Fibroblast of mammary gland (primary cell): ENCODE measurements at regions not wholly inside any gene's neighbourhood (a gene's known extent, or its start where the extent isn't known, plus 50 kb on each side); places are given as distances from the start of the nearest gene placed in this dataset.

Experiments
- DNase-seq: peaks from one replicate; pipeline ENCODE4 v3.0.0-alpha.2; 2010; ENCODE audit warnings: low read depth
- H3K4me3 ChIP-seq: 2 replicates; pipeline ENCODE4 v1.5.1; 2011; ENCODE audit warnings: low read depth, mild to moderate bottlenecking, low read length, moderate library complexity; ENCODE audit not compliant: control insufficient read depth
- TF ChIP-seq, protein P1 (sequence below): conservative IDR thresholded peaks from 2 replicates; pipeline ENCODE4 v1.5.1; 2011; ENCODE audit warnings: low read depth, low read length, inconsistent platforms; ENCODE audit not compliant: control insufficient read depth, insufficient read depth

DNA sequence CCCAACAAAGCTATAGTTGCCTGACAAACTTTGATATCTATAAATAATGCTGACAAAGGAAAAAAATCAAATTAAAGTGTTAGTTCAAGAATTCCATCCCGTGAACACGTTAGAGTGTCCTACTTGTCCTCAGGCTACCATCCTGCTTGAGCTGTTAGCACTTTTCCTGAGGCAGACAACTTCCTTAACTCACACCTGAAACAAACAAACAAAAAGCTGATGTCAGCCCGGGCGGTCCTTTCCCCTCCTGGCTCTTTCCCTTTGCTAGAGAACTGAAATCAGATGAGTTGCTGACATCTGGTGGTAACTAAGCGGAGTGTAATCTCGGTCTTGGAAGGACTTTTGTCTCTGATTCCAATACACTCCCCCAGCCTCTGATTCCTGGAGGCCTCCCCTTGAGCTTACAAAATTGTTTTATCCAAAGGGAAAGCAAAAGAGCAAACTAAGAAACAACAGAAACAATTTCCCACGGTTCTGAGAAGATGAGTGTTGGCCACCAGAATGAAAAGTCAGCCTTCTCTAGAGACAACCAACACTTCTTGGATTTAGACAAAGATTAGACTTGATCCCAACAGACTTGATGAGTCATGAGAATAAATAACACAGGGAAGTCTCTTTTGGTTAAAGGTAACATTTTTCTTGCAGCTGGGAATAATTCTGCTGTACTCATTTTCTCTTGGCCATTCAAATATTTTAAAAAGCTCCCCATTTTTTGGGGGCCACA is 135.4 kb downstream of the PROX1 start:
- H3K4me3 ChIP-seq = no peak overlapping the region
- TF ChIP-seq, protein P1, sequence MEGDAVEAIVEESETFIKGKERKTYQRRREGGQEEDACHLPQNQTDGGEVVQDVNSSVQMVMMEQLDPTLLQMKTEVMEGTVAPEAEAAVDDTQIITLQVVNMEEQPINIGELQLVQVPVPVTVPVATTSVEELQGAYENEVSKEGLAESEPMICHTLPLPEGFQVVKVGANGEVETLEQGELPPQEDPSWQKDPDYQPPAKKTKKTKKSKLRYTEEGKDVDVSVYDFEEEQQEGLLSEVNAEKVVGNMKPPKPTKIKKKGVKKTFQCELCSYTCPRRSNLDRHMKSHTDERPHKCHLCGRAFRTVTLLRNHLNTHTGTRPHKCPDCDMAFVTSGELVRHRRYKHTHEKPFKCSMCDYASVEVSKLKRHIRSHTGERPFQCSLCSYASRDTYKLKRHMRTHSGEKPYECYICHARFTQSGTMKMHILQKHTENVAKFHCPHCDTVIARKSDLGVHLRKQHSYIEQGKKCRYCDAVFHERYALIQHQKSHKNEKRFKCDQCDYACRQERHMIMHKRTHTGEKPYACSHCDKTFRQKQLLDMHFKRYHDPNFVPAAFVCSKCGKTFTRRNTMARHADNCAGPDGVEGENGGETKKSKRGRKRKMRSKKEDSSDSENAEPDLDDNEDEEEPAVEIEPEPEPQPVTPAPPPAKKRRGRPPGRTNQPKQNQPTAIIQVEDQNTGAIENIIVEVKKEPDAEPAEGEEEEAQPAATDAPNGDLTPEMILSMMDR = peak; percentile 63
- DNase-seq = peak; percentile 69

DNA sequence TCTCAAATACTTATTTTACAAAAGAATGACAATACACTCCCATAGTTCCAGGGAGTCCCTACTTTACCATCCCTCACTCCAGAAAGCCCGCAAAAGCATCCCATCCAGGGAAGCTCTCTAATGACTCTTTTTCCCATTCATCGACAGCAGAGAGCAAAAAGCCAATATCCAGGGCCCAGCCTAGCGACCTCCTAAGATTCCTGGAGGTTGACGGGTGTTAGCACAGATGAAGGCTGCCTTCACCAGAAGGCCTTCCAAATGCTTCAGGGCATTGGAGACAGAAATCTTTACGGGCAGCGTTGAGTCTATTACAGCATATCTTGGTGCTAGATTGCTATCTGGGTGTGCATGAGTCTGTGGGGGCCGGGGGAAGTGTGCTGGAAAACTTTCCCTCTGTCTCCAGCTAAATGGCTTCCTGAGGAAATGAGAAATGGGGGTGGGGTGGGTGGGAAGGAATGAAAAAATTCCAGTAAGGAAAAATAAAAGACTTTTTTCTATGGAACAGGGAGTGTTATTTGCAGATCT is 136.6 kb downstream of the PROX1 start:
- no peak overlapping the region for H3K4me3 ChIP-seq
- DNase-seq = no peak
- TF ChIP-seq, protein P1 = no peak

DNA sequence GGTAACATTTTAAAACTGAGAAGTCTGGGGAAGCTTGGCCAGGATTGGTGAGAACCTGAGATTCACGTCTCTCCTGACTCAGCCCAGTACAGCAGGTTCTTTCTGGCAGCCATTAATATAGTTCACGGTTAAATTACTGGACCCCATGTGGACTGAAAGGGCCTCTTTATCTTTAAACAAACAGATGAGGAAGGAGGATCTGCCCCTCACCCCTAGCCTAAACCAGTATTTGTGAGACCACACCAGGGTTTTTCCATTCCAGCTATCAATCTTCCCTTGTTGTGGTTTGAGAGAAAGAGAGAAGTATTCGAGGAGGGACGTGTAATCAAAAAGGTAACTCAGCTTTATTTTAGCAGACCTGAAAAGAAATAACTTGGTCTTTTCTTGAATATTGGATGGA is 137.1 kb downstream of the PROX1 start:
- TF ChIP-seq, protein P1 = no peak
- H3K4me3 ChIP-seq = no peak overlapping the region
- DNase-seq = no peak

DNA sequence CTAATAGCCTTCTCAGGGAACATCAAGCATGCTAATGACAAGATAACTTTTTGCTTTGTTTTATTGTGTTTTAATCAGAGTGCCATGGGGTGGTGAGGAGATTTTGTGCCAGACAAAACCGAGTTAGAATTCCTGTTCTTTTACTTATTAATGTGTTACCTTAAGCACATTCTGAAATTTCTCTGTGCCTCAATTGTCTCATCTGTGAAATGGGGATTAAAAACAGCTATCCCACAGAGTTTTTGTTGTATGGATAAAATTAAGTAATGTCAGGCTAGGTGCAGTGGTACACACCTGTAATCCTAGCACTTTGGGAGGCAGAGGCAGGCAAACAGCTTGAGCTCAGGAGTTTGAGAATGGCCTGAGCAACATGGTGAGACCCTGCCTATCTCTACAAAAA is 138.0 kb downstream of the PROX1 start:
- H3K4me3 ChIP-seq = no peak overlapping the region
- DNase-seq = no peak
- TF ChIP-seq, protein P1 = no peak

DNA sequence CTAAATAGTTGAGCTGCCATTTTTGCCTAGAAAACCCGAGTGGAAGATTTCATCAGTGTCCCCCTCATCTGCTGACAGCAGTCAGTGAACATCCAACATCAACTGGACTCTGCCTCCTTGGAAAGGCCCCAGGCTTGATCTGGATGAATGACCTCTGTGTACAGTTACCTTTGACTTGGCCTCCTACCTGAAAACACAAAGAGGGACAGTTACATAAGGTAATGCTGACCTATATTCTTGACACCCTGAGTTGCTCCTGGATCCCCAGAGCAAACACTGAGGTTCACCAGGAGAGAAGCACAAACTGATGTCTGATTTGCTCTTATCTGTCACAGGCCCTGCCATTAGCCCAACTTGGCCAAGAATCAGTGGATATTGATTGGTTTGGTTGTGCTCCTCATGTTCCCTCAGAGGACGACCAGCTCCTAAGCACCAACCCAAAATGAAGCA is 138.9 kb downstream of the PROX1 start:
- TF ChIP-seq, protein P1 = no peak
- no peak for DNase-seq
- no peak overlapping the region for H3K4me3 ChIP-seq

DNA sequence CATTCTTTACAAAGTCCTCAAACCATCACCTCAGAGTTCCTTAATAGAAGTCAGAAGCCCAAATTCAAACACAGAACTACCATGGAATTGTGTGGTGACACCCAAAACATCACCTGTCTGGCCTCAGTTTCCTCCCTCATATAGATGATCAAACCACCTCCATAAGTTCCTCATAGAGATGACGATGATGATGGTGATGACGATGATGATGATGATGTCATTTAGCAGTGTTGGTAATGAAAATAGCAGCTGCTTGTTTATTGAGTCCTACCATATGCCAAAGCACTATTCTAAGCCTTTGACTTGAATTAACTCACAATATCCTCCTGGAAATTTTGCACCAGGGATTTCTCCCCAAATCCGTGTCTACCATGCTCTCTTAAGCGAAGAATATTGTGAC is 139.9 kb downstream of the PROX1 start:
- TF ChIP-seq, protein P1 = no peak
- H3K4me3 ChIP-seq = no peak overlapping the region
- DNase-seq = no peak

DNA sequence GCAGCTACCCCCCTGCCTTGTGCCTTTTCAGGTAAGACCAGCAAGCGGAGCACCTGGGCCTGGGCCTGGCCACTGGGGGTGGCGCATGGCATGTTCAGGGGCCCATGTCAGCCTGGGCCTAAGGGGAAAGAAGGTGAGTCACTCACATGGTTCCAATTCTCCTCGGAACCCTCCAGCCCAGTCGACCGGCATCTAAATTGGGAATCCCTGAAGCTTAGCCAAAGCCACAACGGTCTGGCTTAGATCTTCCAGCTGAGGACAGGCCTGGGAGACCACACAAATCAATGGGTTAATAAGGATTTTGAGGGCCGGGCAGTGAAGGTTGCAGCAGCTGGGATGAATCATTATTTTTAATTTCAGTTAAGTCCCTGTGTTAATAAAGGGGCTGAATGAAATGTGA is 145.1 kb upstream of the SMYD2 start:
- peak; percentile 48 for DNase-seq
- TF ChIP-seq, protein P1 = no peak

More for the DNA sequence above, 145.1 kb upstream of the SMYD2 start:
- no peak overlapping the region for H3K4me3 ChIP-seq
